ENCODE measurements at regions not wholly inside any gene's neighbourhood (a gene's known extent, or its start where the extent isn't known, plus 50 kb on each side); places are given as distances from the start of the nearest gene placed in this dataset.

DNA sequence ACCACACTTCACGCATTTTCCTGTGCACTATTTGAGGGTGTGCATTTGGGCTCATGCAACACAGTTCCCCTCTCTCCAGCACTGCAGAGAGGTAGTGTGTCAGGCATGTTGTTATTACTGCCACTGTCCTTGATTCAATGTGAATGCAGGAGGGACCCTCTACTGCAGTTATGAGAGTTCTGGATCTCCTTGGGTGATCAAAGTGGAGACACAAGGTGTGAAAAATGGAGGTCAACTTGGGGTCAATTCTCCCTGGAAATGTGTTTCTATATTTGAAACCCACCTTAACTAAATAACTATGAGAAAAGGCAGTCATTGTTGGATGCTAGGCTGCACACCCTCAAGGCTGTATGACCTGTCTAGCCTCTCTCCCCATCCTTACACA, 73.9 kb upstream of the FAM171A1 start:
- CTCF ChIA-PET, result interaction anchor here (1.9 to 2.4 kb wide), 2 partner anchors 12 to 281 kb away, joined by 4 to 8 read pairs; no protein-coding TSS in a partner anchor
- H3K27ac ChIP-seq (ENCODE audit: low read depth in 2 of 2, low read length in 1 of 2), result no peak overlapping the region
- POLR2A ChIA-PET, result no interaction called here
- no peaks in the 10 kb centered on the region for H3K4me1 ChIP-seq (ENCODE audit: control insufficient read depth in 1 of 2, insufficient read depth in 2 of 2, low read depth in 1 of 2, low read length in 1 of 2)
- H3F3A ChIP-seq (replicated peaks; ENCODE audit: insufficient read depth), result no peaks in the 10 kb centered on the region
- H4K20me1 ChIP-seq (ENCODE audit: insufficient read depth), result no peaks in the 10 kb centered on the region
- no peaks in the 10 kb centered on the region for H3K9me2 ChIP-seq
- no peak overlapping the region for H3K4me2 ChIP-seq
- H3K9me3 ChIP-seq, result no peaks in the 10 kb centered on the region
- H2AFZ ChIP-seq (ENCODE audit: low read depth), result no peak overlapping the region
- DNase-seq, result no peak
- no peaks in the 10 kb centered on the region for H3K79me2 ChIP-seq (ENCODE audit: insufficient read depth)
- 71% methylated on average over 1 of the region's 1 CpG for WGBS (ENCODE audit: low lambda C conversion rate)
- TF ChIP-seq POLR2AphosphoS5 (IDR thresholded peaks at IDR 0.05; ENCODE audit: low read depth, low read length) (no peak), FOXM1 (IDR thresholded peaks at IDR 0.05; ENCODE audit: low read depth) (no peak), EP300 (IDR thresholded peaks at IDR 0.05; ENCODE audit: borderline replicate concordance in 1 of 2, low read depth in 1 of 2, low read length in 1 of 2) (no peak), RAD21 (IDR thresholded peaks at IDR 0.05; ENCODE audit: low read length) (no peak), TAF1 (IDR thresholded peaks at IDR 0.05; ENCODE audit: borderline replicate concordance, low read depth, low read length) (no peak), GABPA (IDR thresholded peaks at IDR 0.05; ENCODE audit: low read depth) (no peak), ELF1 (IDR thresholded peaks at IDR 0.05) (no peak)
- TF ChIP-seq, protein P1, sequence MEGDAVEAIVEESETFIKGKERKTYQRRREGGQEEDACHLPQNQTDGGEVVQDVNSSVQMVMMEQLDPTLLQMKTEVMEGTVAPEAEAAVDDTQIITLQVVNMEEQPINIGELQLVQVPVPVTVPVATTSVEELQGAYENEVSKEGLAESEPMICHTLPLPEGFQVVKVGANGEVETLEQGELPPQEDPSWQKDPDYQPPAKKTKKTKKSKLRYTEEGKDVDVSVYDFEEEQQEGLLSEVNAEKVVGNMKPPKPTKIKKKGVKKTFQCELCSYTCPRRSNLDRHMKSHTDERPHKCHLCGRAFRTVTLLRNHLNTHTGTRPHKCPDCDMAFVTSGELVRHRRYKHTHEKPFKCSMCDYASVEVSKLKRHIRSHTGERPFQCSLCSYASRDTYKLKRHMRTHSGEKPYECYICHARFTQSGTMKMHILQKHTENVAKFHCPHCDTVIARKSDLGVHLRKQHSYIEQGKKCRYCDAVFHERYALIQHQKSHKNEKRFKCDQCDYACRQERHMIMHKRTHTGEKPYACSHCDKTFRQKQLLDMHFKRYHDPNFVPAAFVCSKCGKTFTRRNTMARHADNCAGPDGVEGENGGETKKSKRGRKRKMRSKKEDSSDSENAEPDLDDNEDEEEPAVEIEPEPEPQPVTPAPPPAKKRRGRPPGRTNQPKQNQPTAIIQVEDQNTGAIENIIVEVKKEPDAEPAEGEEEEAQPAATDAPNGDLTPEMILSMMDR (IDR thresholded peaks at IDR 0.05), result no peak
- no peak overlapping the region for H3K9ac ChIP-seq
- H3K27me3 ChIP-seq (ENCODE audit: insufficient read depth), result no peaks in the 10 kb centered on the region; the same call in 1 of the 2 replicates
- H3K36me3 ChIP-seq (replicated peaks in 1 of 2; ENCODE audit: control insufficient read depth in 1 of 2, insufficient read depth in 2 of 2, low read length in 1 of 2), result no peaks in the 10 kb centered on the region
- no peak overlapping the region for H3K4me3 ChIP-seq (ENCODE audit: low read depth in 2 of 2, low read length in 1 of 2)

- Histone ChIP-seq H3K9ac (no peak overlapping the region), H3K27me3 (ENCODE audit: insufficient read depth) (no peaks in the 10 kb centered on the region; the same call in 1 of the 2 replicates), H2AFZ (ENCODE audit: low read depth) (no peak overlapping the region), H3K36me3 (replicated peaks in 1 of 2; ENCODE audit: control insufficient read depth in 1 of 2, insufficient read depth in 2 of 2, low read length in 1 of 2) (no peaks in the 10 kb centered on the region), H3K4me1 (ENCODE audit: control insufficient read depth in 1 of 2, insufficient read depth in 2 of 2, low read depth in 1 of 2, low read length in 1 of 2) (peaks cover 0 to 2% of the 10 kb centered on the region in 2 experiments; a peak in 1 of 4 replicates), H3K9me3 (no peaks in the 10 kb centered on the region), H3K9me2 (no peaks in the 10 kb centered on the region), H3K79me2 (ENCODE audit: insufficient read depth) (no peaks in the 10 kb centered on the region), H3K27ac (ENCODE audit: low read depth in 2 of 2, low read length in 1 of 2) (no peak overlapping the region), H4K20me1 (ENCODE audit: insufficient read depth) (no peaks in the 10 kb centered on the region), H3F3A (replicated peaks; ENCODE audit: insufficient read depth) (no peaks in the 10 kb centered on the region), H3K4me3 (ENCODE audit: low read depth in 2 of 2, low read length in 1 of 2) (no peak overlapping the region), H3K4me2 (no peak overlapping the region)
- TF ChIP-seq NFIC (IDR thresholded peaks at IDR 0.05; ENCODE audit: borderline replicate concordance), result no peak
- TF ChIP-seq TEAD4 (IDR thresholded peaks at IDR 0.05; ENCODE audit: borderline replicate concordance, insufficient read depth), result no peak
- TF ChIP-seq FOXM1 (IDR thresholded peaks at IDR 0.05; ENCODE audit: low read depth), result no peak
- TF ChIP-seq RCOR1 (IDR thresholded peaks at IDR 0.05; ENCODE audit: low read length), result no peak
- no peak for TF ChIP-seq CHD2 (IDR thresholded peaks at IDR 0.05; ENCODE audit: low read length, partially characterized antibody)
- no peak for TF ChIP-seq MEF2A (IDR thresholded peaks at IDR 0.05; ENCODE audit: borderline replicate concordance, low read depth)
- no peak for TF ChIP-seq GABPA (IDR thresholded peaks at IDR 0.05; ENCODE audit: low read depth)
- no peak for TF ChIP-seq REST (IDR thresholded peaks at IDR 0.05; ENCODE audit: low read depth, low read length)
- TF ChIP-seq POLR2AphosphoS5 (IDR thresholded peaks at IDR 0.05; ENCODE audit: low read depth, low read length), result no peak
- no peak for TF ChIP-seq ZBTB33 (IDR thresholded peaks at IDR 0.05; ENCODE audit: borderline replicate concordance, low read depth)
- TF ChIP-seq GATA2 (CRISPR knock-in tag; IDR thresholded peaks at IDR 0.05), result no peak
- TF ChIP-seq, protein P1 (IDR thresholded peaks at IDR 0.05), result no peak
- ChIA-PET CTCF (interaction anchor here (1.9 to 2.4 kb wide), 2 partner anchors 11 to 282 kb away, joined by 4 to 8 read pairs; no protein-coding TSS in a partner anchor), POLR2A (no interaction called here)
- WGBS (ENCODE audit: low lambda C conversion rate), result 28% methylated on average over 6 of the region's 8 CpGs
- DNase-seq, result no peak
These were observed 73.3 kb upstream of the FAM171A1 start for GRCh38 chr10:15444105-15445005.

Data from SK-N-SH (cell line).